ENCODE measurements at regions not wholly inside any gene's neighbourhood (a gene's known extent, or its start where the extent isn't known, plus 50 kb on each side); places are given as distances from the start of the nearest gene placed in this dataset.

DNA sequence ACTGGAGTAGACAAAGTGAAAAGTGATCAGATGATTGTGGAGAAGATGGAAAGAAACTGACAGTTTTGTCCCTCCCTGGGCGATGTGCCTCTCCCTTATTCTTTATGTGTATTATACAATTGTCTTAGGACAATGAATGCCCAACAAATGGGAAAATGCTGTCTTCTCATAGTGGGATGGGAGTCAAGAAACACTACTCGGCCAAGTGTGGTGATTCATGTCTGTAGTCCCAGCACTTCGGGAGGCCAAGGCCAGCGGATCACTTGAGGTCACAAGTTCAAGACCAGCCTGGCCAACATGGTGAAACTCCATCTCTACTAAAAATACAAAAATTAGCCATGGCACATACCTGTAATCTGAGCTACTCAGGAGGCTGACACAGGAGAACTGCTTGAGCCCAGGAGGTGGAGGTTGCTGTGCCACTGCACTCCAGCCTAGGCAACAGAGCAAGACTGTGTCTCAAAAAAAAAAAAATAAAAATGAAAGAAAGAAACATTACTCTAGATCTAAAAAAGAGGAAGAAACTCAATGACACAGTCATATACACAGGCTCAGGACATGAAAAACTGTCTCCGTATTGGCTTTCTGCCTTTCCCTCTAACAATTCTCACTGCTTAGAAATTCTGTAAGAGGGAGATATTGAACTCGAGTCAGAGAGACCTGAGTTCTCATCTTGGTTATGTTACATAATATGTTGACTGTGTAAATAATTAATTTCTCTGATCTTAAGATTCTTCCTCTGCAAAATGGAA, 67.9 kb upstream of the TARS1 start:
- no peak for DNase-seq (ENCODE audit: low spot score)

DNA sequence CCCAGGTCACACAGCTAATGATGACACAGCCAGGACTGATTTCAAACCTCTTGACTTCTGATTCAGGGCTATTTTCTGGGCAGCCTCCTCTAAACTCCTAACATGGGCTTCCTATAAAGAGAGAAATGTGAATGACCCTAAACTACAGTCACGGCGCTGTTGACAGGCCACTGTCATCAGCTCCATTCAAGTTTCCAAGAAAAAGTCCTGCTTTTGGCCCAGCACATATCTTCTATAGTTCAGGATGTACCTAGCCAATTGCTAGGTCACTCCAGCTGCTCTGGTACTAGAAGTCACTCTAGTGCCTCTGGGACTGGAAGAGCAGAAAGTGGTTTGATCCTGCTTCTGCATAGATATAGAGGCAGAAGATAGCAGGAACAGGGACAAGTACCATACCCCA, 64.9 kb upstream of the TARS1 start:
- DNase-seq (ENCODE audit: low spot score): no peak

DNA sequence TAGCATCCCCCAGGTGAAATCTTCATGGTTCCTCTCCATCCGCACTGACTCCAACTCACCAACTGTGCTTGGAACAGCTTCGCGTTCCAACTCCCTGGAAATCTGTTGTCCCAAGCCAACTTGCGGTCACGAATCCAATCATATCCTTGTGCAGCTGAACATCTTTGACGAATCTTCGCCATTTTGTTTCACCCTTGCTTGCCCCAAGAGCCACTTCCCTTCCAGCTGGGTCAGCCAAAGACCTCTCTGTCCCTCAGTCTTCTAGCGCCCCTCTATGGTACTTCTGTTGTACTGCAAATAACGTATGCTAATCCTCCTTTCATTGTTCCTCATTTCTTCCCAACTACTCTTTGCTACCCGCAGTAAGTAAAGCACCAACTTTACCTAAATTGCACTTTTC, 61.0 kb upstream of the TARS1 start:
- no peak for DNase-seq (ENCODE audit: low spot score)

DNA sequence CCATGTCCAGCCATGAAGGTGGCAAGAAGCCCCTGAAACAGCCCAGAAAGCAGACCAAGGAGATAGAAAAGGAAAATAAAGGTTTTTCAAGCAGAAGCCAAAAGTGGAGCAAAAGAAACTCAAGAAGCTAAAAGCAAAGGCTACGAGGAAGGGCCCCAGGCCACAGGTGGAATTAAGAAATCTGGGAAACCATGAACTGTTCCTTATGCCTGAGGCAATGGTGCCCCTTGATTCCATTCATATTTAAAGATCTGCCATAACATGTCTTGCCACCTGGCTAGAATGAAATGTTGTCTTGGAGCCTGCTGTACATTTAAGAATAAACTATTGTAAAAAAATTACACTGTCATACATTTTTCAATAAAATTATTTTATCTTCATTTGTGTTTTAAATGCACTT, 59.5 kb upstream of the TARS1 start:
- DNase-seq (ENCODE audit: low spot score): no peak

All from globus pallidus (tissue), 1 donor.